Nucleus accumbens (tissue), 56 donors: ENCODE measurements at regions not wholly inside any gene's neighbourhood (a gene's known extent, or its start where the extent isn't known, plus 50 kb on each side); places are given as distances from the start of the nearest gene placed in this dataset.
A peak's percentile ranks its signal among the peaks of the same experiment; 100 is the strongest.

Experiments used
- DNase-seq, 56 donors: peaks; one replicate each; lab custom pipeline; 2025; lab: John Stamatoyannopoulos, UW

DNA sequence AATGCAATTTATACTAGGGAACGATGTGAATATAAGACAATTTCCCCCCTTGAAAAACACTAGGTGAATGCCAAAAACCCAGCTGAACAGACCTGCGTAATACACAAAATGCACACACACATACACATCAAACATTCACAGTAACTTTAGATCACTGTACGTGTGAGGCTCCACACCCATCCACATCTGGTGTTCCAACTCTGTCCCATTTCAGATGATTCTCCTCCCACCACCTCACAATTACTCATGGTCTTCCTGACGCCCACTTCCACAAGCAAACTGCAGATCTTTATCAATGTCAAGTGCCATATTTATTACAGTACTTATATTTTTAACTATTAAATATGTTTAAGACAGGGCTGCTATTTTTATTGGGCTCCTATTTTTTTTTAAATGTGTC lies 57.8 kb upstream of the TENM4 start:
- peak in 5 of 56 donors; percentile 2 to 10 (median 4) for DNase-seq

DNA sequence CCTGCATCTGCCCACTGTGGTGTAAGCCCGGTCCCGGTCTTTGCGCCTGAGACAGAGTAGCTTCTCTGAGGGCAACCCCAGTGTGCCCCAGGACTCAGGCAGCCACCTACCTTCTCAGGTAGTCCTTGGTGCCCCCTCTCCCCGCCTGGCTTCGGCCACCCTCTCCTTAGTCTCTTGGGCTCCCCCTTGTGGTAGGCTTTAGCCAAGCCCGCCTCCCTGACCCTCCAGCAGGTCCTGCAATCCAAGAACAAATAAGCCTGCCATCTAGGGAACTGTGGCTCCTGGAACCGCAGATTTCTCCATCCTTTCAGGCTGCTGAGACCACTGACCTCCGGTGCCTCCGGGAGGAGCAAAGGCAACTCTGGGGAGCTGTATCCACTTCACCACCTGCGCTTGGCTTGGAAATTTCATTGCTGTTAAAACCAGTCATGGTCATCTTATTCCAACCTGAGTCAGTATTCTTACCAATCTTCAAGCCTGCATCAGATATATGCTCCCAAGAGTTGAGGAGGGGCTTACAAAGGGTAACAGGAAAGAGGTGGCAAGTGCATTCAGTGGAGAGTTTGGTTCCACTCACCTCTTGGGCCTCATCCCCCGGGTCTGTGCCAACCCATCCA lies 52.8 kb upstream of the TENM4 start:
- DNase-seq = peak in 47 of 56 donors; percentile 1 to 66 (median 22)

DNA sequence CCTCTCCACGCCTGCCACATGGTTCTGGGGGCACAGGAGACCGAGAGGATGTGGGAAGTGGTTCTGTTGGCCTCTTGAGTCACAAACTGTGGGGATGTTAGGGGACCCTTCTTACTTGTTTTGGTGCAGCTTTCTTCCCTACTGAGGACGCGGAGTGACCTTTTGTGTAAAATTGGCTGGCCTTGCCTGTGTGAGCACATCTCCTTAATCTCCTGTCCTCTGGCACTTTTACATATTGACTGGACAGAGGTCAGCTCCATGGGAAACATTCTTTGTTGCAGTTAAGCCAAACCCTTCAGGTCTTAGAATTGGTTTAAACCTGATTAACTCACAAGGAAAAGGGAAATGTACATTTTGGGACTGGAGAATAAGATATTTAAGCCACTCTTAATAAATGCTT lies 51.2 kb upstream of the TENM4 start:
- no peak for DNase-seq
